HG02678 (cell line): ENCODE measurements at regions not wholly inside any gene's neighbourhood (a gene's known extent, or its start where the extent isn't known, plus 50 kb on each side); places are given as distances from the start of the nearest gene placed in this dataset.

Source experiments
- ATAC-seq: cut with Tn5 transposase; IDR thresholded peaks from one replicate; pipeline ENCODE4 v1.9.1; 2021; ENCODE audit warnings: mild to moderate bottlenecking, moderate library complexity; ENCODE audit not compliant: unreplicated experiment

GRCh38 chr5:33343676-33344327 lies 97.0 kb upstream of the TARS1 start:
- no peak for ATAC-seq

DNA sequence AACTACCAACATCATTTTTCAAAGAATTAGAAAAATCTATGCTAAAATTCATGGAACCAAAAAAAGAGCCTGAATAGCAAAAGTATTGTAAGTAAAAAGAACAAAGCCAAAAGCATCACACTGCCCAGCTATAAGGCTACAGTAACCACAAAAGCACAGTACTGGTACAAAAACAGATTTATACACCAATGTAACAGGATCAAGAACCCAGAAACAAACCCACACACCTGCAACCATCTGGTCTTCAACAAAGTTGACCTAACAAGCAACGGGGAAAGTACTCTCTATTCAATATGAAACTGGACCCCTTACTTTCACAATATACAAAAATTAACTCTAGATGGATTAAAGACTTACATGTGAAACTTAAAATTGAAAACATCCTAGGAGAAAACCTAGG lies 94.2 kb upstream of the TARS1 start:
- peak; percentile 81 for ATAC-seq

GRCh38 chr5:33361781-33362180 lies 79.0 kb upstream of the TARS1 start:
- ATAC-seq = no peak

- ATAC-seq = no peak
Measured at GRCh38 chr5:33362915-33363314, 77.8 kb upstream of the TARS1 start.

DNA sequence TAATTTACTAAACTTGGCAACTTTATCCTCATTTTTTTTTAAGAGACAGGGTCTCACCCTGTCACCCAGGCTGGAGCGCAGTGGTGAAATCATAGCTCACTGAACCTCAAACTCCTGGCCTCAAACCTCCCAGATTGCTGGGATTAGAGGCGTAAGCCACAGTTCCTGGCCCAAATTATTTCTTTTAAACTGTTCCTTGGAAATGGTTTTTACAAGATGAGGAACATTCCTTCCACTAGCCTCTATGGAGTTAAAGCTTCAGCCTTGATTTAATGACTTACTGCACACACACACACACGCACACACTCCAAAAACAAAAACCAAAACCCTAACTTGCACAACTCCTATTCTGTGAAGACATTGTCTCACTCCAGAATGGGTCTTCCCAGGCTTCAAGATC lies 77.2 kb upstream of the TARS1 start:
- no peak for ATAC-seq

DNA sequence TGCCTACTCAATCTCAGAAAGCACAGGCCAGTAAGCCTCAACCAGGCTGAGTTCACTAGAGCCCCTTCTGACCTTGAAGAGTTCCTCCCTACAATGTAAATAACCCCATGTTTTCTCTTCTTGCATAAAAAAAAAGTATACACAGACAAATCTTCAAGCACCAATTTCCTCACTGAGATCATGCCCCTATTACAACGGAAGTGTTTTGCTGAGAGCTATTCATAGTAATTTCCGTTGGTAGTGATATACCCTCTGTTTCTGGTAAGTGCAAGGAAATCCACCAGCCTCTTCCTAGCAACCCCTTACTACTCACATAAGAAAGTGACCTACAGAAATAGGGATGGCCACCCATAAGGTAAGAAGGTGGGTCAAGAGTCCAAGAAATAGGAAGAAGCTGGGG lies 76.4 kb upstream of the TARS1 start:
- no peak for ATAC-seq

GRCh38 chr5:33367416-33367815 lies 73.3 kb upstream of the TARS1 start:
- no peak for ATAC-seq

DNA sequence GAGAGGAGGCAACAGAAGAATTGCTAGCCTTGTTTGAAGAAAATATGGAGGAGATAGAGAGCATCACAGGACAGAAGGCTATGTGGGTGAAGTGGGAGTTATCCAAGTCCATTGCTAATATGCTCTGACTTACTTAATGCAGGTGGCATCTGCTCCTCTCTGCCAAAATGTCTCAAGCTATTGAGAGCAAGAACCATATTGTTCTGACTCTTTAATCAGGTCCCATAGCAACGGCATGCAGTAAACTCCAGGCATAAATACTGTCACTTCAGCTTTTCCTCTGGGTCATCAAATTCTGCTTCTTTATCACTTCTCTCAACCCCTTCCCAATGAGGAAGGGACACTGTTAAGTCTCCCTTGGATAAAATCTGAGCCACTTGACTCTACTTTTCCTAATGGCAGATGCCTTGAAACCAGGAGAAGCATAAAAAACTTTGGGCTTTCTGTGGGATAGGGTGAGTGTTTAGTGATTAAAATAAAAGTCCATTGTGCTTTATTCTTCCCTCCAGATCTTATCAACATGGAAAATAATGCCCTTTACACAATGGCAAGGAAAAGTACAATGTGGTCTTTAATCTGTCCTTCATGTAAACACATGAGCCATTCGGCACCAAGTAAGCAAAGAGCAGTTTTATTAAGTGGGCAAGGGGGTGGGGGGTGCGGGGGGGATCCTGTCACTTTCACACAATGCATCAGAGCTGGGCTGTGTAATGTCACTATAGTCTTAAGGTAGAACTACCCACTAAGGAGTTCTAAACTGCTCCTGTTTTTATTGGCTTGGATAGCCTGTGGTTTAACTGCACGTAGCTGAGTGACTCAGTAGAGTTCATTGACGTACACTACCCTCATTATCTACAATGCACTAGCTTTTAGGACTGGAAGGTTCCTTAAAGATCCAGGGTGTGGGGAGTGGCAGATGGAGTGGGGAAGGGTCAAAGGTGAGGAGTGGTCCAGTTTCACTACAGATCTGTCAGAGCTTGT lies 71.0 kb upstream of the TARS1 start:
- no peak for ATAC-seq

DNA sequence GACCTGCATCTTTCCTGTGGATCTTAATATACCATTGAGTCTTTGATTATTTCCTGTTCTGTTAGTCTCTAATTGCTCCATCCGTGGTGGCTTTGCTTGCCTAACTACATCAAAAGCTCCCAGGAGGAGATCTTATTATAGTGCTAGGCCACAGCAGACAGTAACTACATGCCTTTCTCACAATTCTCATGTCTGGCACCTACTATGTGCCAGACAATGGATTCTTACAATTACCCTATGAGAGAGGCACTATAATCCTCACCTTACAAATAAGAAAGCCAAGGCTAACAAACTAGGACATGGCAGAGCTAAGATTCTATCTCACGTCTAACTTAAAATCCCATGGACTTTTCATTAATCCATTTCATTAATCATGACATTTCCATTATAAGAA lies 70.3 kb upstream of the TARS1 start:
- no peak for ATAC-seq

DNA sequence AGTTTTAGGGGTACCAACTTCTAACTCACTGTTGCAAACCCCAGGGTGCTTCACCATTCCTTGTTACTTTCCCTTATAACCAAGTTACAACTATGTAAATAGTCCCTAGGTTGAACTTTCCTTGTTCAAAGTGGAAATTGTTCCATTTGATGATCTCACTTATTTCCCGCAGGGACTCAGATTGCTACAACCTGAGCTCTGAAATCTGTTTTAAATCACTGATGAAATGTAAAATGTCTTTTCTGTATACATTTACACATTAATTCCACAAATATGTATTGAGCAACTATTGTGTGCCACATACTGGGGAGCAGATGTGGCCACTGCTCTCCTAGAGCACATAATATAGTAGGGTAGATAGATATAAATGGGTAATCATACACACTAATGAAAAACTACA lies 69.1 kb upstream of the TARS1 start:
- no peak for ATAC-seq

DNA sequence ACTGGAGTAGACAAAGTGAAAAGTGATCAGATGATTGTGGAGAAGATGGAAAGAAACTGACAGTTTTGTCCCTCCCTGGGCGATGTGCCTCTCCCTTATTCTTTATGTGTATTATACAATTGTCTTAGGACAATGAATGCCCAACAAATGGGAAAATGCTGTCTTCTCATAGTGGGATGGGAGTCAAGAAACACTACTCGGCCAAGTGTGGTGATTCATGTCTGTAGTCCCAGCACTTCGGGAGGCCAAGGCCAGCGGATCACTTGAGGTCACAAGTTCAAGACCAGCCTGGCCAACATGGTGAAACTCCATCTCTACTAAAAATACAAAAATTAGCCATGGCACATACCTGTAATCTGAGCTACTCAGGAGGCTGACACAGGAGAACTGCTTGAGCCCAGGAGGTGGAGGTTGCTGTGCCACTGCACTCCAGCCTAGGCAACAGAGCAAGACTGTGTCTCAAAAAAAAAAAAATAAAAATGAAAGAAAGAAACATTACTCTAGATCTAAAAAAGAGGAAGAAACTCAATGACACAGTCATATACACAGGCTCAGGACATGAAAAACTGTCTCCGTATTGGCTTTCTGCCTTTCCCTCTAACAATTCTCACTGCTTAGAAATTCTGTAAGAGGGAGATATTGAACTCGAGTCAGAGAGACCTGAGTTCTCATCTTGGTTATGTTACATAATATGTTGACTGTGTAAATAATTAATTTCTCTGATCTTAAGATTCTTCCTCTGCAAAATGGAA lies 67.9 kb upstream of the TARS1 start:
- no peak for ATAC-seq

DNA sequence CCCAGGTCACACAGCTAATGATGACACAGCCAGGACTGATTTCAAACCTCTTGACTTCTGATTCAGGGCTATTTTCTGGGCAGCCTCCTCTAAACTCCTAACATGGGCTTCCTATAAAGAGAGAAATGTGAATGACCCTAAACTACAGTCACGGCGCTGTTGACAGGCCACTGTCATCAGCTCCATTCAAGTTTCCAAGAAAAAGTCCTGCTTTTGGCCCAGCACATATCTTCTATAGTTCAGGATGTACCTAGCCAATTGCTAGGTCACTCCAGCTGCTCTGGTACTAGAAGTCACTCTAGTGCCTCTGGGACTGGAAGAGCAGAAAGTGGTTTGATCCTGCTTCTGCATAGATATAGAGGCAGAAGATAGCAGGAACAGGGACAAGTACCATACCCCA lies 64.9 kb upstream of the TARS1 start:
- no peak for ATAC-seq

- no peak for ATAC-seq
Measured at GRCh38 chr5:33379757-33380156, 61.0 kb upstream of the TARS1 start.

- no peak for ATAC-seq
Measured at GRCh38 chr5:33381243-33381642, 59.5 kb upstream of the TARS1 start.
